Ishikawa (cell line): ENCODE measurements at regions not wholly inside any gene's neighbourhood (a gene's known extent, or its start where the extent isn't known, plus 50 kb on each side); places are given as distances from the start of the nearest gene placed in this dataset.

Experiments
- CEBPB ChIP-seq: IDR thresholded peaks from 2 replicates; pipeline ENCODE4 v1.6.1; 2012
- CREB1 ChIP-seq: IDR thresholded peaks from 2 replicates; pipeline ENCODE4 v1.6.1; 2012; ENCODE audit warnings: low read depth
- EGR1 ChIP-seq: IDR thresholded peaks from 2 replicates; pipeline ENCODE4 v1.6.1; 2012
- EP300 ChIP-seq: IDR thresholded peaks from 2 replicates; pipeline ENCODE4 v1.6.1; 2012; ENCODE audit warnings: borderline replicate concordance
- FOXM1 ChIP-seq: IDR thresholded peaks from 2 replicates; pipeline ENCODE4 v1.6.1; 2012; ENCODE audit warnings: low read depth, borderline replicate concordance
- MAX ChIP-seq: IDR thresholded peaks from 2 replicates; pipeline ENCODE4 v1.6.1; 2012
- NFIC ChIP-seq: IDR thresholded peaks from 2 replicates; pipeline ENCODE4 v1.6.1; 2012
- RAD21 ChIP-seq: IDR thresholded peaks from 2 replicates; pipeline ENCODE4 v1.6.1; 2012; ENCODE audit warnings: low read depth
- TAF1 ChIP-seq: IDR thresholded peaks from 2 replicates; pipeline ENCODE4 v1.6.1; 2012; ENCODE audit warnings: low read depth, mild to moderate bottlenecking
- TCF12 ChIP-seq: IDR thresholded peaks from 2 replicates; pipeline ENCODE4 v1.6.1; 2012; ENCODE audit warnings: low read depth
- TEAD4 ChIP-seq: IDR thresholded peaks from 2 replicates; pipeline ENCODE4 v1.6.1; 2012
- USF1 ChIP-seq: IDR thresholded peaks from 2 replicates; pipeline ENCODE4 v1.6.1; 2012
- YY1 ChIP-seq: IDR thresholded peaks from 2 replicates; pipeline ENCODE4 v1.6.1; 2012; ENCODE audit warnings: low read depth
- ZBTB7A ChIP-seq: IDR thresholded peaks from 2 replicates; pipeline ENCODE4 v1.6.1; 2012; ENCODE audit warnings: low read depth
- TF ChIP-seq, protein P1 (sequence below): IDR thresholded peaks from 2 replicates; pipeline ENCODE4 v1.6.1; 2012; ENCODE audit warnings: low read depth, mild to moderate bottlenecking

GRCh38 chr3:31013843-31014242 lies 119.4 kb upstream of the GADL1 start:
- no peak for TF ChIP-seq MAX
- TF ChIP-seq RAD21 = no peak
- no peak for TF ChIP-seq USF1
- TF ChIP-seq EGR1 = no peak
- TF ChIP-seq FOXM1 = no peak
- no peak for TF ChIP-seq CREB1
- TF ChIP-seq EP300 = no peak
- TF ChIP-seq TAF1 = no peak
- no peak for TF ChIP-seq CEBPB
- TF ChIP-seq TEAD4 = no peak

DNA sequence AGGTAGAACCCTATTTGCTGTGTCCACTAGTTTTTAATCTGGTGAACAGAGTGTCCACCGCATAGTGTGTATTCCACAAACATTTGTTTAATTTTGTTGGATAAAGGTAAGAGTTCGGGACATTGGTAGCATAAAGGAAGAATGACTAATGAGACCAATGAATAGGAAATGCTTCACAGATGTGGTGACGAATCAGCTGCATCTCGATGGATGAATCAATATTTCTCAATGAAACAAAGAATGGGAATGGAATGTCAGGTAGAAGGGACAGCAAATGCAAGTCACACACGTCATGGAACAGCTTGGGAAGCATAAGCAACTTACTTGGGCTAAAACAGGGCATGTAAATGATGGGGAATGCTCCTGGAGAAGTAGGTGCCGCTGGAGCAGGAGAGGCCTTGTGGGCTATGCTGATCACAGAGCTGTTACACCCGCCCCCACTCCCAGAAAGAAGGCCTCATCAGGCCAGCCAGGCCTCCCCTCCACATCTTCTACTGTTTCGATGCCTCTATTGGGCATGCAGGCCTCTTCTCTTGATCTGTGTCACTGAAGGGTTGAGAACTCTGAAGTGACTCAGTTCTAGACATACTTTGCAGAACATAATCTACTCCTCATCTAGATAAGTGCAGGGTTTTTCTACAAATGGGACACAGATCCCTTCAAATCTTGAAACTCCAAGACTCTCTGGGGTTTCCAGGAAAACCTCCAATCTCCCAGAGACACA lies 120.0 kb upstream of the GADL1 start:
- TF ChIP-seq TEAD4 = no peak
- TF ChIP-seq USF1 = no peak
- TF ChIP-seq, protein P1, sequence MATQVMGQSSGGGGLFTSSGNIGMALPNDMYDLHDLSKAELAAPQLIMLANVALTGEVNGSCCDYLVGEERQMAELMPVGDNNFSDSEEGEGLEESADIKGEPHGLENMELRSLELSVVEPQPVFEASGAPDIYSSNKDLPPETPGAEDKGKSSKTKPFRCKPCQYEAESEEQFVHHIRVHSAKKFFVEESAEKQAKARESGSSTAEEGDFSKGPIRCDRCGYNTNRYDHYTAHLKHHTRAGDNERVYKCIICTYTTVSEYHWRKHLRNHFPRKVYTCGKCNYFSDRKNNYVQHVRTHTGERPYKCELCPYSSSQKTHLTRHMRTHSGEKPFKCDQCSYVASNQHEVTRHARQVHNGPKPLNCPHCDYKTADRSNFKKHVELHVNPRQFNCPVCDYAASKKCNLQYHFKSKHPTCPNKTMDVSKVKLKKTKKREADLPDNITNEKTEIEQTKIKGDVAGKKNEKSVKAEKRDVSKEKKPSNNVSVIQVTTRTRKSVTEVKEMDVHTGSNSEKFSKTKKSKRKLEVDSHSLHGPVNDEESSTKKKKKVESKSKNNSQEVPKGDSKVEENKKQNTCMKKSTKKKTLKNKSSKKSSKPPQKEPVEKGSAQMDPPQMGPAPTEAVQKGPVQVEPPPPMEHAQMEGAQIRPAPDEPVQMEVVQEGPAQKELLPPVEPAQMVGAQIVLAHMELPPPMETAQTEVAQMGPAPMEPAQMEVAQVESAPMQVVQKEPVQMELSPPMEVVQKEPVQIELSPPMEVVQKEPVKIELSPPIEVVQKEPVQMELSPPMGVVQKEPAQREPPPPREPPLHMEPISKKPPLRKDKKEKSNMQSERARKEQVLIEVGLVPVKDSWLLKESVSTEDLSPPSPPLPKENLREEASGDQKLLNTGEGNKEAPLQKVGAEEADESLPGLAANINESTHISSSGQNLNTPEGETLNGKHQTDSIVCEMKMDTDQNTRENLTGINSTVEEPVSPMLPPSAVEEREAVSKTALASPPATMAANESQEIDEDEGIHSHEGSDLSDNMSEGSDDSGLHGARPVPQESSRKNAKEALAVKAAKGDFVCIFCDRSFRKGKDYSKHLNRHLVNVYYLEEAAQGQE = no peak
- no peak for TF ChIP-seq FOXM1
- no peak for TF ChIP-seq TCF12
- TF ChIP-seq YY1 = no peak
- no peak for TF ChIP-seq RAD21
- TF ChIP-seq EGR1 = no peak
- TF ChIP-seq EP300 = no peak
- no peak for TF ChIP-seq MAX
- no peak for TF ChIP-seq TAF1
- no peak for TF ChIP-seq NFIC
- TF ChIP-seq CREB1 = no peak
- TF ChIP-seq ZBTB7A = no peak
- TF ChIP-seq CEBPB = no peak

DNA sequence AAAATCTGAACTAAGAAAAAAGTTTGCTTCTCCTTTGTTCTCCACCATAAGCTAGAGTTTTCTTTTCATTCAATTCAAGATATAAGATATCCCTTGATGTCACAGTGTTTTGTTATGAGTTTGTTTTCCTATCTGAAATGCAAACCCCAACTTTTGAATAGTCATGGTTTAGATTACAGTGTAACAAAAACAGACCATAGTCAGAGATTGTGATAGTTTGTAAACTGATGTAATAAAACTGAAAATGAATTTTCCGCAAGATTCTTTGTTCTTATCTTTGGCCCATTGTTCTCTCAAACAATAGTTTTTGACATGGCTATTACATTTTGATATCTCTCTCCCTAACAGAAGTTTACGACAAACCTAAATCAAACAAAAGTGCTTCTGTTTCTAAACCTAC lies 121.7 kb upstream of the GADL1 start:
- TF ChIP-seq RAD21 (no peak), CEBPB (no peak)
- TF ChIP-seq, protein P1 = no peak

- no peak for TF ChIP-seq NFIC
- TF ChIP-seq, protein P1 = no peak
- TF ChIP-seq USF1 = no peak
- no peak for TF ChIP-seq CEBPB
- TF ChIP-seq FOXM1 = no peak
- TF ChIP-seq TCF12 = no peak
- no peak for TF ChIP-seq TEAD4
Measured at GRCh38 chr3:31022716-31023115, 128.3 kb upstream of the GADL1 start.

GRCh38 chr3:31025541-31025940 lies 131.1 kb upstream of the GADL1 start:
- TF ChIP-seq FOXM1 (no peak), EGR1 (no peak), USF1 (no peak), TCF12 (no peak)
